Right forelimb (tissue), 1 donor: ENCODE measurements at regions not wholly inside any gene's neighbourhood (a gene's known extent, or its start where the extent isn't known, plus 50 kb on each side); places are given as distances from the start of the nearest gene placed in this dataset.
"Not testable (repeated sequence)": the region's sequence is repeated elsewhere in the genome, so short reads cannot be mapped to it uniquely, and the experiment has no call there.

Experiments
- DNase-seq: peaks from one replicate; pipeline ENCODE4 v3.0.0-alpha.2; 2018

DNA sequence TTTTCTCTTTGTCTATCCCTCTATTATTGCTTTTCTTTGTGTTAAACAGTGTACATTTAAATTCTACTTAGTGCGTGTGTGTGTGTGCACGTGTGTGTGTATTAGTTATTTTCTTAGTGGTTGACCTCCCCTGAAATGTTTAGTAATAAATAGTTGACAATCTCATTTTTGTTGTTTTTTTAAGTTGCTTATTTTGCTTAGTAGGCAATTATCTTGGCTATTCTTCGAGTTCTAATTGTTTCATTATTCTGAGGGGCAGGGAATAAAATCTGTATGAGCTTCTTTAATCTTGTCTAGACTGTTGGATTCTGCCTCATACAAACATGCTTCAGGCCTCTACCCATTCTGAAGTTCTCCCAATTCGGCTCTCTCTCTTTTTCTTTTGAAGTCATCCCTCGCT, 1169.0 kb upstream of the ATXN8OS start:
- no peak for DNase-seq

DNA sequence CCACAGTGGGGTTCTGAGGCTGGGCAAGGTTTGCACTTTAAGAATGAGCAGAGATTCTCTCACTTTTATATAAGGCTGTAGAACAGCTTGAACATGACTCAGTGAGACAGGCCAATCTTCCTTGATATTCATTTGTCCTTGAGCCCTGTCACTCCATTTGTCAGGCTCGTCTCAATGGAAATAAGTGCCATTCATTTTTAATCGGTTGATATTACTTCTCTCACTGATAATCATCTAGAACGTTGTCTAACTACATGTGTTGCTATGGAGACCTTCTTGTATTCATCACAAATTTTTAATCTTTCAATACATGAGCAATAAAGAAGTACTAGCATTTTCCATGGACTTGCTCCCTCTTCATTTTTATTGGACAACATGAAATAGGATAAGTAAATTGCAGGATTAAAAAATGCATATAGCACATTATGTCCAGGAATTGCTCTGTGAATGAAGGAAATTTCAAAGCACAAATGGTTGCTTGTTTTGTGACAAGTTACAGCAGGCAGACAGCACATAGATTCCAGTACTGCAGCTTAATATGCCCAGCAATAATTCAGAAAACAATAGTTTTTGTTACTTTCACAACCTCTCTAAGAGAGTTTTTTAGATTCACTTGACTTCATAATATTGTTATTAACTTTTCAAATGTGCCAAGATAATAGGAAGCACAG, 1178.4 kb upstream of the ATXN8OS start:
- no peak for DNase-seq

DNA sequence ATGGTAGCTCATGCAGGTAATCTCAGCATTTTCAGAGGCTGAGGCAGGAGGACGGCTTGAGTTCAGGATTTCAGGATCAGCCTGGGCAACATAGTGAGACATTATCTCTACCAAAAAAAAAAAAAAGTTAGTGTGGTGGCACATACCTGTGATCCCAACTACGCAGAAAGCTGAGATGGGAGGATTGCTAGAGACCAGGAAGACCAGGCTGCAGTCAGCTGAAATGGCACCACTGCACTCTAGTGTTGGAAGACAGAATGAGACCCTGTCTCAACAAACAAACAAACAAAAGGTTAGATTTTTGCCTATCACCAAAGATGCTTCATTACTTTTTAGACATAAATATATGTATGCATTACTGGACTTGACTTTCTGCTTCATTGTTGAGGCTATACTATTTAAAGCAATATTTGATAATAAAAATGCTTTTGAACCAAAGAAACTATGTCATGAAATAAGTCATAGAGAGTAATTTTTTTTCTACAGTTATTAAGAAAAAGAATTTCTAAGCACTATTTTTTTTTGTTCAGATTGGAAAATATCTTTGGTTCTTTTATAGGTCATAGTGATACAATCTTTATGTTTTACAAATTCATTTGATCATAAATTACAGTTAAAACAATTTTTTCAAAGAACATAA, 1180.1 kb upstream of the ATXN8OS start:
- no peak for DNase-seq

DNA sequence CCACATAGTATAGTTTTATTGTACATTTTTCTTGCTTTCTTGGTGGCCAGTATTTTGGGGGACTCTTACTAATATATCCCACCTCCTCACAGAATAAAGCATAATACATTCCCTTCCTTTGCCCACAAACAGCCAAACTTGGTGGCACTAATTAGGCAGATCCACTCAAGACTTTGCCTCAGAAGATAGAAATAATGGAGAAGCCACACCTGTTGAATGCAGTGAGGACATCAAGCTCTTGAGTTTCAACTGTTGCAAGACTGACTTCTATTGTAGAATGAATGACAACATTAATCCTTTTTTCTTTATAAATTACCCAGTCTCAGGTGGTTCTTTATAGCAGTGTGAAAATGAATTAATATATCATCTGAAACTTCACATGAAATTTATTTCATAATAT, 1183.6 kb upstream of the ATXN8OS start:
- DNase-seq = no peak

DNA sequence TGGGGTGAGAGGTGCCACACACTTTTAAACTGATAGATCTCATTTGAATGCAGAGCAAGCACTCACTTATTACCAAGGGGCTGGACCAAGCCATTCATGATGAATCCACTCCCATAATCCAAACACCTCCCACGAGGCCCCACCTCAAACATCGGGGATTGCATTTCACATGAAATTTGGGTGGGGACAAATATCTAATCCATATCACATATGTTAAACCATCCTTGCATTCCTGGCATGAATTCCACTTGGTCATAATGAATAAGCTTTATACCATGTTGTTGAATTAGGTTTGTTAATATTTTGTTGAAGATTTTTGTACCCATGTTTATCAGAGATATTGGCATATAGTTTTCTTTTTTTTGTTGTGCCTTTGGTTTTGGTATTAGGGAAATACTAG, 1198.7 kb upstream of the ATXN8OS start:
- no peak for DNase-seq

DNA sequence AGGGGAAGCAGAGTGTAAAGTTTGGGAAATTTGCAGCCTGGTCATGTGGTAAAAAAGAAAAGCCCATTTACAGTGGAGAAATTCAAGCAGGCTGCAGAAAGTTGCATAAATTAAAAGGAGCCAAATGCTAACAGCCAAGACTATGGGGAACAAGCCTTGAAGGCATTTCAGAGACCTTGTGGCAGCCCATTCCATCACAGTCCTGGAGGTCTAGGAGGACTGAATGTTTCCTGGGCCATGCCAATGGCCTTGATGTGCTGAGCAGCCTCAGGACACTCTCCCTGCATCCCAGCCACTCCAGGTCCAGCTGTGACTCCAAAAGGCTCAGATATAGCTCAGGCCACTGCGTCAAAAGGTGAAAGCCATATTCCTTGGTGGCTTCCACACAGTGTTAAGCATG, 1202.4 kb upstream of the ATXN8OS start:
- no peak for DNase-seq

DNA sequence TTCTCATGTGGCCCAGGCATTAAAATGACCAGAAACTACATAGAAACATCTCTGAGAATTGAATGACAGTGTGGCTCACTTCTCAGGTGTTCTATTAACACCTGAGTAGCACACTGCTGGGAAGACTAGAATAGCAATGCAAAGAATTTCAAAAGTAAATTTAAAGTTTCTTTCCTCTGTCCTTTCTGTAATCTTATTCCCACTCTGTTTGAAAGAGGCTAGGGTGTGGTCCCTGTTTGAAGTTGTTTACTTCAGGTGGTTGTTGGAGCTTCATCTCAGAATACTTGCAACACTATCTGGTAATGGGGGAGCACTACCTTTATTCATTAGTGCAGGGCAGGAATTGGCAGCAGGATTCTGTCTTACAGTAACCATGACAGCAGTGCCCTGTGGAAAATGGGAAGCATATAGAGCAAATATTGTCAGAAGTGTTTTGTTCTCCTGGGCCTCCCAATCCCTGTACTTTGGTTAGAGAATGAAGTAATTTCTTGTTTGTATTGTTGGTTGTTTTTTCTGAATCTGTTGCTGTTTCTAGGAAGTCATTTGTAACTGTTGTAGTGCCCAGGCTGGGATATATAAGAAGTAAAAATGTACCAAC, 1210.2 kb upstream of the ATXN8OS start:
- DNase-seq = no peak

DNA sequence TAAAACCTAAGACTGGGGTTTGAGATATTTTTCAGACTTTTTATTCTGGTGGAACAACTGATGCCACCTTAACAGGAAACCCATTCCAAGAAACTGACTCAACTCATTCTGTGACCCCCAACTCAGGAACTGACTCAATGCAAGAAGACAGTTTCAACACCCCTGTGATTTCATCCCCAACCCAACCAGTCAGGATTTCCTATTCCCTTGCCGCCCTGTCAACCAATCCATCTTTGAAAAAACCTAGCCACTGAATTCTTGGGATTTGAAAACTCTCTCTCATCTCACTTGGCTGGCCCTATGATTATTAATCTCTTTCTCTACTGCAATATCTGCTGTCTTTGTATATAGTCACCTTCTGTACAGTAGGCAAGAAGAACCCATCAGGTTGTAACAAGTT, 1211.9 kb upstream of the ATXN8OS start:
- DNase-seq = no peak

DNA sequence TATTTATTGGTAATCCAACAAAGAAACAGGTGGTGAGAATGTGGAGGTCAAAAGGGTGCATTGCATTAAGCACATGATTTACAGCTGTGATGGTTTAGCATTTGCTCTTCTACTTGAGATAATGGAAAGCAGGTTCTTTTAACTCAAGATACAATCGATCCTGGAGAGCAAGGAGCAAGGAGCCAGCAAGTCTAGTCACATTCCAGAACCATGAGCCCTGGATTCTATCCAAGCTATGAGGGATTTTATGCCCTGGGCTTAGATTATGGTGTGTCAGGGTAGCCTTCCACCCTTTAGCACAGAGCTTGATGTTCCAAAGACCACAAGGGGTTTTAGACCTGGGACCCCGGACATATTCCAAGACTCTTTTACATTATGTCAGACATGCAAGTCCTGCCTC, 1213.9 kb upstream of the ATXN8OS start:
- not testable (repeated sequence) for DNase-seq

DNA sequence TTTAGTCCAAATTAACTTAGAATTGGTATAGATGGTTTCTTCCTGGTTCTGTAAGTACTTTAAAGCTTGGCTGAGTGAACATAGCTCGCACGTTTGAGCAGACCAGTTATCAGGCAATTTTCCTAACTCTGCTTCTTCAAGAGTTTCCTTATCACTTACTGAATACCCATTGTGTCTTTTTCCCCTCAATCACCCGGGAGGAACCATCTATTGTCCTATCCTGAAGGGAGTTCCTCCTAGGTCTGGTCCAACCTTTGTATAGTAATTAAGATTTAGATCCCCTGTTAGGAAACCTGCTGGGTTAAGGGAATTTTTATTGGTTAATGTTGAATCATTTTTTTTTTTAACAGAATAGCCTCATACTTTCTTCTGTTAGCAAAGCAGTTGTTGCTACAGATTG, 1215.0 kb upstream of the ATXN8OS start:
- DNase-seq = not testable (repeated sequence)

DNA sequence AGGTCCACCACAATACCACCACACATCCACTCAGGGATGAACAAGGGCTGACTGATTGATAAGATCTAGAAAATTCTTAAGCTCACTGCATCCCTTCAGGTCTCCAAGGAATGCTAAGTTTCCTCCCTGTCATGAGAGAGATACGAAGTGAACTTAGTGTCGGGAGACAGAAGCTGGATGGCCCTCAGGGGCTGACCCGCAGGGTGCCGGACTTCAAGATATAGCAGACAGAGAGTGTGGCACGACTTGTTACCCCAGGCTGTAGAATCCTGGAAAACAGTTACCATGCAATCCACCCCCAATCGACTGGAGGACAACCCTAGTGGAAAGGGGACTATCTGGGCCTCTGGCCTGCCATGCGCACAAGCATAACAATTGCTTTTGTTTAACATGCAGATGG, 1217.5 kb upstream of the ATXN8OS start:
- DNase-seq = not testable (repeated sequence)

DNA sequence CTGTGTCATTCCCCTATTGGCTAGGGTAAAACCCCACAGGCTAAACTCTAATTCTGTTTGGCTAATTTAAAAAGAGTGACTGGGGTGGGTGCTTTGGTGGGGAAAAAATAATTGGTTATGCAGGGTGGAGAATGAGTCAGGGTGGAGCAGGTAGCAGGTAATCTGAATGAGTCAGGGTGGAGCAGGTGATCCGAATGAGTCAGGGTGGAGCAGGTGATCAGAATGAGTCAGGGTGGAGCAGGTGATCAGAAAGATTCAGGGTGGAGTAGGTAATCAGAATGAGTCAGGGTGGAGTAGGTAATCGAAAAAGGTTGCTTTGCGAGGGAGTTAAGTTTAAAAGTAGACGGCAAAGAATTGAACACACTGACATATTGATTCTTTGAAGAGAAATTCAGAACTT, 1218.8 kb upstream of the ATXN8OS start:
- DNase-seq = no peak

DNA sequence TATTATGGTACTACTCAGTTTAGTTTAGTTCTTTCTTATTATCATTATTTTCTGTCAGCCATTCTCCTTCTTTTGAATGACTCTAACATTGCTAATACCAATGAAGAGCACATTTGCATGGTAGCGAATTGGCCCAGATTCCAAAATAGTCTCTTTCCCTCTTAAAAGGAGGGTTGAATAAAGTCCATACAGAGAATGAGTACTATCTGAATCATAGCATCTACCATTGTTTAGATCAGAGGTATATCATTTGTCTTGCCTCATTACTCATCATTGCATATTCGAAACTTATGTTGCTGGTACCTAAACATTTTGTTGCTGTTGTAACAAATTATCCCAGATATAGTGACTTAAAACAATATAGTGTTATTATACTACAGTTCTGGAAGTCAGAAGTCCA, 1235.3 kb upstream of the ATXN8OS start:
- no peak for DNase-seq

DNA sequence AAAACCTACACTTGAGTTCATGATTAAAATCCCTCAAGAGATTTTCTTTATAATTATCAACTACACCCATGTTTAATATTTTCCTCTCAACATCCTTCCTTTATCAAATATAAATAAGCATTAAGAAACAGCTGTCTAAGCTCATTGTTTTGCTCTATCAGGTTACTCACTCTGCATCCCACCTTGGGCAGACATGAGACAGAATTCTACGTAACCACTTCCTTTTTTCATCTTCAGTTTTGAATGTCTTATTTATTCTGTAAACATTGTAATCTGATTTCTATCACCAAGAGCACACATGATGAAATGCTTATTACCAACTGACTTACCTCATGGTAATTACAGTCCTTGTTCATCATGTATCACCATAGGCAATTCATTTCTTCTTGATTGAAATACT, 1256.6 kb upstream of the ATXN8OS start:
- DNase-seq = no peak

DNA sequence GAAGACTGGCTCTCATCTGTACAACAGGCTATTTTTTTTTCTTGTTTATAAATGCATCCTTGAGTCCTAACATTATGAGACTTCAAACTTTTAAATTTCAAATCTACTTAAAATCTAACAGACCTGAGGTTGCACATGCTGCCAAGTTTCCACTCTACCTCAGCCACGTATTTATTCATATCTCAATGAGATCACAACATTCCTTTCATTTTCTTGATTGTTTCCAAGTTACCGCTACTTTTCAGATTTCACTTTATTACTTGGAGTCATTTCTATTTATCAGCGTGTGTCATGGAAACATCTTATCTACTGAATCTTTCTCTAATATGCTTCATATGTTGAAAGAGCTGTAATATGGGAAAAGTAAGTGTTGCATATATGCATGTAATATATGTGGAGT, 1257.5 kb upstream of the ATXN8OS start:
- DNase-seq = no peak

DNA sequence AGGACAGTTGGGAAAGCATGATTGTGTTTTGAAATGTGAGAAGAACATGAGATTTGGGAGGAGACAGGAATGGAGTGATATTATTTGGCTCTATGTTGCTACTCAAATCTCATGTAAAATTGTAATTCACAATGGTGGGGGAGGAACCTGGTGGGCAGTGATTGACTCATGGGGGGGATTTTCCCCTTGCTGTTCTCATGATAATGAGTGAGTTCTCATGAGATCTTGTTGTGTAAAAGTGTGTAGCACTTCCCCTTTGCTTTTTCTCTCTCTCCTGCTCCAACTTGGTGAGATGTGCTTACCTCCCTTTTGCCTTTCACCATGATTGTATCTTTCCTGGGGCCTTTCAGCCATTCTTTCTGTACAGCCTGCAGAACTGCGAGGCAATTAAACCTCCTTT, 1261.0 kb upstream of the ATXN8OS start:
- DNase-seq = no peak

DNA sequence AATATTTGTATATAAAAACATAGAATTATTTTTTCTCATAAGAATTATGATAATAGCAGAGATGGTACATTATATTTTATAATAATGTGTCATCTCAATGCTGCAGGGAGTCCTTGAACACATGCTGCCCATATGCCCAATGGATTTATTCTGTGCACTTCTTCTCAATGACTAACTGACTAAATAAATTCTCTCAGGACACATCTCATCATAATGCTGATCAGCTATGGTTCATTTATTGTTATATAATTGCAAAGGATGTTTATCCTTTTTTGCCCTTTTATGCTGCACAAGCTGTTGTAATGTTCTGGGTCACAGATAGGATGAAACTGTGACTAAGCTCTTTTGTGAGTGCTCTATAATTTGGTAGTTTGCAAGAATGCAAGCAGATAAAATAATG, 1273.3 kb upstream of the ATXN8OS start:
- DNase-seq = no peak

DNA sequence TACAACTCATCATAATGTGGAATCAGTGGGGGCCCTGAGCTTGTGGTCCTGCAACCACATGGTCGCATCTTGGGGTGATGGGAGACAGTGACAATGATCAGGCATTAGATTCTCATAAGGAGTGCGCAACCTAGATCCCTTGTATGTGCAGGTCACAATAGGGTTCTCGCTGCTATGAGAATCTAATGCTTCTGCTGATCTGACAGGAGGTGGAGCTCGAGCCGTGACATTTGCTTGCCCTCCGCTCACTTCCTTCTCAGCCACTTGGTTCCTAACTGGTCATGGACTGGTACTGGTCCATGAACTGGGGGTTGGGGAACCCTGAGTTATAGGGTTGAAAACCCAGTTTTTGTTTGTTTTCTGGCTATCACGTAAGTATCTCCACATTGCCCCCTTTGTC, 1290.9 kb upstream of the ATXN8OS start:
- no peak for DNase-seq

DNA sequence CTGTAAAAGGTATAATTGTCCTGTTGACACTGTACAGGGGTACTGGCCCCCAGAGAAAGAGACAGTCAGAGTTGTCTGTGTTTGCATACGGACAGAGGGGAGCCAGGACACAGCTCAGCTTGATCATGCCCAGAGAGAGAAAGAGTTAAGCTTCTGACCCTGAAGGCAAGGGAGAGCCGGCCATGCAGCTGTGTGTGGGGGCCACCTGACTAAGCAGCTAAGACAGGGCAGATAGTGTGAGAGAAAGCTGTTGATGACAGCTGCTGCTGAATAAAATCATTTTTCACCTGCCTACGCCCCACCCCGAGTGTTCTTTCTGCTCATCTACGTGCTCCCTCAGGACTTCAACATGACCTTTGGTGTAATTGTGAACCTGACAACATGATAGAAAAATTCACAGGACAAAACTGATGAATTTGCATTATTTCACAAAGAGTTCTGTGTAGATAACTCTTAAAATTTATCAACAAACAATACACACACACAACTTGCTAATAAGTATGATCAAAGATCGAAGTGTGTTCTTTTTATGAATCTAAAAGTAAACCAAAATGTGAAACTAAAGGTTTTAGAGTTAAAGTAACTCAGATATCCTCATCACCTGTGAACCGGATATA, 1294.3 kb upstream of the ATXN8OS start:
- no peak for DNase-seq

DNA sequence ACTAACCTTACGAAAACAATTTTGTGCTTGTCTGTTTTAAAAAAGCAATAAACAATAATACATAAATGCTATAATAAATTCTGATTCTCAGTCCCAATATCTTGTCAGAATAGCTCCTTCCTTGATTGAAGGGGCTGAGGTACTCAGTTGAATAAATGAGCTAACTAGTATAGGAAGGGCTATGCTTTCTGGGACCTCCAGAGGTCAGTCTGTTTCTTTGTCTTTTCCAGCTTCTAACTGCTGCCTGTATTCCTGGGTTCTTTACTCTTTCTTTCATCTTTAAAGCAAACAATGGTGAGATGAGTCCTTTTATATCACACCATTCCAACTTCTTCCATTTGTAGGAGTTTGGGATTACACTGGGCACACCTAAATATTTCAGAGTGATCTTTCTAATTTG, 1297.0 kb upstream of the ATXN8OS start:
- DNase-seq = no peak

DNA sequence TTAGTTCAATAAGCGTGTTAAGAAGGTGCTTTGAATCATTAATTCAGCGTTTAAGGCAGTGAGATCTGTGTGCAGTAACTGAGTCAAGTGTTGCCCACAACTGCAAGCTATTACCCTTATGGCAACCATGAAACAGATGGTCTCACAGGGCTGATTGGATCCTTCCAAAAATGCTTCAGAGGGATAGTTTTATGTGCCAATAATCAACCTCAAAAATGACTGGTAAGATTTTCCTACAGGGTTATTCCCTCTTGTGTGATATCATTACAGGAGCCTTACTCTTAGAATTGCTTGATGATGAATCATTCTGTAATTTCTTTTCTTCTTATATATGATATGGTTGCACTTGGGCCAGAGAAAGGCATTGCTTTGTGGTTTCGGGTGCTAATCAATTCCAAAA, 1299.2 kb upstream of the ATXN8OS start:
- no peak for DNase-seq

DNA sequence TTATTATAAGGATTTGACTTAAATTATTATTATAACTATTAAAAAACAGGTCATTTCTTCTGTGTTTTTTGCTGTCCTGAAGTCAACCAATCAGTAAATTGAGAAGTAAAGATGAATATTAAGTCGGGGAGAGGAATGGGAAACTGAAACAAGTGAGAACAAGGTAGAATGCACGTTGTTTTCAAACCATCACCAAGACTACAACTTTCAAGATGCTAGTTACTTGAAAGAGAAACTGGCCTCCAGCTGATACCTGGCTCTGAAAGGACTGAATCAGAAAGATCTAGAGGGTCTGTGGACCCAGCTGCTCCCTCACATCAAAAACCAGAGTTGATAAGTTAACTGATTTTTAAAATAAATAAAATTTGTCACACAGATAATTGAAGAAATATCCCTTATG, 1301.5 kb upstream of the ATXN8OS start:
- no peak for DNase-seq

DNA sequence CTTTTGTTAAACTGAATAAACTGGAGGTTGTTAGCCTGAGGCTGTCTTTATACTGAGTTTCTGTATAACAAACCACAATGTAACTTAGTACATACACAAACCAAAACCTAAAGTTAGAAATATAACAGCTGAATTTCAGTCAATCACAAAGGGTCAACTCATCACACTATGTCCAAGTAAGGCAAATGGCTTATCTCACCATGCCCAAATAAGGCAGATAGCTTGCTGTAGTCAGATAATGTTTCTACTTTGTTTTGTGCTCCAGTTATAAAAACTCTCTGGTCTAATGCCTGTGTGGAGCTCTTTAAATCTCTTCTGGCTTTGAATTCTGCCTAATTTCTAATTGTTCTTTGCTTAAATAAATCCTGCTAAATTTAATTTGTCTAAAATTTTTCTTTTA, 1323.4 kb upstream of the ATXN8OS start:
- no peak for DNase-seq

DNA sequence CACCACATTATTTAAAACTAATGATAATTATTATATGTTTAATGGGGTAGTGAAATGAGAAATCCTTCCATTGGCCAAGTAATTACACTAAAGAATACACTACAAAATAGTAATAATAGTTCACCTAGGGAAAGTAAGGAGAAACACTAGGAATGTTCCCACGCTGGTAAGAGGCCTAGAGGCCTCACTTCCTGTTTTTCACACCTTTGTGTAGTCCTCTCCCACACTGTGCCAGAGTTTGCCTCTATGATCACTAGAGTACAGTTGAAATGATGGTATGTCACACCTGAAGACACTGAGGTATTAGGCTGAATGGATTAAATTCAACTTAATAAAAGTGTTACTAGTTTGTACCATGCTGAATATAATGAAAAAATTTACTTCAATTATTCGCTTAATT, 1348.0 kb upstream of the ATXN8OS start:
- DNase-seq = no peak
